ENCODE measurements at regions not wholly inside any gene's neighbourhood (a gene's known extent, or its start where the extent isn't known, plus 50 kb on each side); places are given as distances from the start of the nearest gene placed in this dataset.

DNA sequence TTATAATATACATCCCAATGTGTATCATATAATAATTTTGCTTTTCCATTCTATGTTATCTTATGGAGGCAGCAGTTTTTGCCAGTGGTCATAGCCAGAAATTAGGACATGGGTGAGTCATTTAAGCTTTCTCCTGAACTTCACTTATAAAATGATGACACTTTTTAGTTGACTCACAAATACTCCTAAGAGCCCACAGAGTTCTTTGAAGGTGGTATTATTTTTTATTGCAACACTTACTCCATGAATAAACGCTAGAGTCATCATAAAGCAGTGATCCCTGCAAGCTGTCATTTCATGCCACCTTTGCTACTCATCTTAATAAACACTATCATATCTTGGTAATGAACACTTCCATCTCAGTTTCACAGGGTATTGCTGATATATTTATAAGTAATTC lies 69.9 kb upstream of the MAPRE2 start:
- no peaks in the 10 kb centered on the region for H3K79me2 ChIP-seq
- no peaks in the 10 kb centered on the region for H3K36me3 ChIP-seq (replicated peaks; ENCODE audit: insufficient read depth, low read depth)
- H3K9me2 ChIP-seq (replicated peaks; ENCODE audit: insufficient read depth): no peaks in the 10 kb centered on the region
- no peak overlapping the region for H2AFZ ChIP-seq
- WGBS (ENCODE audit: low lambda C conversion rate, missing lambda C conversion rate): 75% methylated on average over 1 of the region's 1 CpG
- no peaks in the 10 kb centered on the region for H3K27me3 ChIP-seq
- no peak overlapping the region for H3K4me2 ChIP-seq
- H3K4me1 ChIP-seq (ENCODE audit: insufficient read depth): no peaks in the 10 kb centered on the region
- H3K27ac ChIP-seq: no peak overlapping the region
- no peak overlapping the region for H3K4me3 ChIP-seq
- no peaks in the 10 kb centered on the region for H4K20me1 ChIP-seq (ENCODE audit: insufficient read depth, poor library complexity, severe bottlenecking)
- DNase-seq (ENCODE audit: low spot score): no peak
- TF ChIP-seq EZH2phosphoT487 (IDR thresholded peaks at IDR 0.05; ENCODE audit: low read depth, severe bottlenecking, unreplicated experiment): no peak
- TF ChIP-seq CTCF (IDR thresholded peaks at IDR 0.05; ENCODE audit: poor library complexity): no peak
- no peak for TF ChIP-seq EZH2 (IDR thresholded peaks at IDR 0.05; ENCODE audit: borderline replicate concordance)
- no peaks in the 10 kb centered on the region for H3K9me3 ChIP-seq (ENCODE audit: low read depth)

DNA sequence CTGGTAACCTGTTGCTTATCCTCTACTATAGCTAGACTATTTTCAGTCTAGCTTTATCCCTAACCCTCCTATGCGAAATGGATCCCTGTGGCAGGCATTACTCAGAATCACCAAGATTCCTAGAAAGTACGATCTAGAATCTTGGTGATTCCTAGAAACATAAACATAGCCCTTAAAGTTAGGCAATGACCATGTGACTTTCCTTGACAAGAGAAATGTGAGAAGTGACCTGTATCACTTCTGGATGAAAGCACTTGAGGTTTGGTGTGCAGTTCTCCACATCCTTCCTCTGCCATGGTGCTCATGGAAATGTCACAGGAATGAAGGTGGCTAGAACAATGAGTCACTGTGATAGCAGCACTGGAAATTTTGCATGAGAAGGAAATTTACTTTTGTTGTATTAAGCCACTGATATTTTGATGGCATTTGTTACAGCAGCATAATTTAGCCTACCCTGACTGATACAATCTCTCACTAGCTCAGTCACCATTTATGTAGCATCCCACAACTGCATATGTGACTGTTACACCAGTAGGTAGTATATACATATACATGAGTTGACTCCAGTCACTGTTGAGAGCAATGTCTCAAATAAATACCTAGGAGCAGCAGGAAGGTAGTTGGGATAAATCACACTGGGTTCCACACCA lies 68.3 kb upstream of the MAPRE2 start:
- H3K4me1 ChIP-seq (ENCODE audit: insufficient read depth): no peaks in the 10 kb centered on the region
- H4K20me1 ChIP-seq (ENCODE audit: insufficient read depth, poor library complexity, severe bottlenecking): no peaks in the 10 kb centered on the region
- H3K9me2 ChIP-seq (replicated peaks; ENCODE audit: insufficient read depth): no peaks in the 10 kb centered on the region
- H3K9me3 ChIP-seq (ENCODE audit: low read depth): no peaks in the 10 kb centered on the region
- no peaks in the 10 kb centered on the region for H3K79me2 ChIP-seq
- DNase-seq (ENCODE audit: low spot score): no peak
- H3K27me3 ChIP-seq: no peaks in the 10 kb centered on the region
- no peak overlapping the region for H3K4me3 ChIP-seq
- H3K4me2 ChIP-seq: no peak overlapping the region
- no peak overlapping the region for H2AFZ ChIP-seq
- H3K36me3 ChIP-seq (replicated peaks; ENCODE audit: insufficient read depth, low read depth): no peaks in the 10 kb centered on the region
- no peak for TF ChIP-seq EZH2phosphoT487 (IDR thresholded peaks at IDR 0.05; ENCODE audit: low read depth, severe bottlenecking, unreplicated experiment)
- no peak for TF ChIP-seq CTCF (IDR thresholded peaks at IDR 0.05; ENCODE audit: poor library complexity)
- TF ChIP-seq EZH2 (IDR thresholded peaks at IDR 0.05; ENCODE audit: borderline replicate concordance): no peak
- WGBS (ENCODE audit: low lambda C conversion rate, missing lambda C conversion rate): 87% methylated on average over 2 of the region's 2 CpGs
- H3K27ac ChIP-seq: no peak overlapping the region

DNA sequence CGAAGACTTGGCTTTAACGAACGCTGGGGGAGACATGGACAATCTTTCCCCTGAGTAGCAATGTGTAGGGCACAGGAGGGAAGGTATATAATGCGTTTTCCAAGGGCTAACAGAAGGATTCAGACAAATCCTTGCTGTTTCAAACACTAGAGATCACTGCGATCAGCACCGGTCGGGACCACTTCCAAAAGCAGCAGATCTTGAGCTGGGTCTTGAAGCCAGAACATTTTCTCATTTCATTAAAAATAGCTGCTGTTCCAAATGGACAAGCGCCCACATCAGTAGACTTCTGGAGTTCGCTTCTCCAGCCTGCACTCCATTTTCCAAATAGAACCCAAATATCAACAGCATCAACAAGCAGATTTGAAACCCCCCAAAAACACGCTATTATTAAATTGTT lies 65.1 kb upstream of the MAPRE2 start:
- Histone ChIP-seq H3K4me3 (peak overlapping the region; percentile 89), H3K27ac (no peak overlapping the region), H3K79me2 (no peaks in the 10 kb centered on the region), H3K36me3 (replicated peaks; ENCODE audit: insufficient read depth, low read depth) (no peaks in the 10 kb centered on the region), H3K4me2 (peak overlapping the region; percentile 99), H4K20me1 (ENCODE audit: insufficient read depth, poor library complexity, severe bottlenecking) (no peaks in the 10 kb centered on the region), H3K9me2 (replicated peaks; ENCODE audit: insufficient read depth) (no peaks in the 10 kb centered on the region), H2AFZ (peak overlapping the region; percentile 89), H3K9me3 (ENCODE audit: low read depth) (no peaks in the 10 kb centered on the region), H3K4me1 (ENCODE audit: insufficient read depth) (peaks cover 11% of the 10 kb centered on the region), H3K27me3 (no peaks in the 10 kb centered on the region)
- DNase-seq (ENCODE audit: low spot score): no peak
- 24% methylated on average over 10 of the region's 10 CpGs for WGBS (ENCODE audit: low lambda C conversion rate, missing lambda C conversion rate)
- TF ChIP-seq EZH2phosphoT487 (IDR thresholded peaks at IDR 0.05; ENCODE audit: low read depth, severe bottlenecking, unreplicated experiment): no peak
- no peak for TF ChIP-seq EZH2 (IDR thresholded peaks at IDR 0.05; ENCODE audit: borderline replicate concordance)

DNA sequence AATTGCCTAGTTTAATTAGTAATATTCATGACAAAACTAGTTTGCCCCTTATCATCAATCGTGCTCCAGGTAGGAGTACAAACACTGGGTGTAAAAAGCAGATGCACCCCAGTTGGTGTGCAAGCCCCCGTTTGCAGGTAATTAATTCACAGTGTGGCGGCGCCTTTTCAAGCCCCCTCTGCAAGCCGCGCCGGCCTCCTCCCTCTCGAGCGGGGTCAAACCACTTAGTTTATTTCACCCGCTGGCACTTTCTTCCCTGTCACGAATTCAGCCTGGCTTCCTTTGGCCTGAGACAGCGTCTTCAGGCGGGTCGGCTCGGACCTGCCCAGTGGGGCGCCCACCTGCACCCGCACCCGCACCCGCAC lies 64.7 kb upstream of the MAPRE2 start:
- no peaks in the 10 kb centered on the region for H3K79me2 ChIP-seq
- peak overlapping the region; percentile 89 for H2AFZ ChIP-seq
- peak overlapping the region; percentile 89 for H3K4me3 ChIP-seq
- WGBS (ENCODE audit: low lambda C conversion rate, missing lambda C conversion rate): 4% methylated on average over 19 of the region's 19 CpGs
- no peaks in the 10 kb centered on the region for H3K9me2 ChIP-seq (replicated peaks; ENCODE audit: insufficient read depth)
- H3K27ac ChIP-seq: peak overlapping the region; percentile 42
- peaks cover 11% of the 10 kb centered on the region for H3K4me1 ChIP-seq (ENCODE audit: insufficient read depth)
- no peaks in the 10 kb centered on the region for H3K27me3 ChIP-seq
- H3K4me2 ChIP-seq: peak overlapping the region; percentile 99
- DNase-seq (ENCODE audit: low spot score): no peak
- H4K20me1 ChIP-seq (ENCODE audit: insufficient read depth, poor library complexity, severe bottlenecking): no peaks in the 10 kb centered on the region
- no peaks in the 10 kb centered on the region for H3K9me3 ChIP-seq (ENCODE audit: low read depth)
- H3K36me3 ChIP-seq (replicated peaks; ENCODE audit: insufficient read depth, low read depth): no peaks in the 10 kb centered on the region
- TF ChIP-seq EZH2phosphoT487 (IDR thresholded peaks at IDR 0.05; ENCODE audit: low read depth, severe bottlenecking, unreplicated experiment) (no peak), EZH2 (IDR thresholded peaks at IDR 0.05; ENCODE audit: borderline replicate concordance) (no peak), CTCF (IDR thresholded peaks at IDR 0.05; ENCODE audit: poor library complexity) (no peak)

All from hepatocyte (in vitro differentiated cells).